K562 (cell line): ENCODE measurements at regions not wholly inside any gene's neighbourhood (a gene's known extent, or its start where the extent isn't known, plus 50 kb on each side); places are given as distances from the start of the nearest gene placed in this dataset.

Experiments
- ATAC-seq: fragments of 200-7000 bp; cut with Tn5 transposase; 3 replicates; pipeline ENCODE4 v1.9.1; 2020; ENCODE audit warnings: moderate library complexity
- BruUV-seq: library from RNA; stranded (reverse); fragments of 400-500 nt; replicated peaks from 2 replicates; lab custom pipeline; 2021; lab: Mats Ljungman, UMichigan
- CTCF ChIA-PET: fragments of 300-600 bp; formaldehyde crosslinking; extraction: SDS; loops from one replicate; lab custom pipeline; 2021; ENCODE audit warnings: low intra/inter-chr PET ratio; lab: Yijun Ruan, JAX
- POLR2A ChIA-PET: fragments of 300-600, 350-650 bp; sonication (Branson Sonifier 250); formaldehyde crosslinking; extraction: SDS; loops from one replicate; lab custom pipeline; 2021; ENCODE audit warnings: antibody characterized with exemption, inconsistent platforms; lab: Yijun Ruan, JAX
- DNase-seq, 4 experiments: peaks; one replicate each; pipeline versions ENCODE4 v3.0.0 to v3.0.0-alpha.2; 2011 to 2018; ENCODE audit warnings: low spot score in 3 of 4, mixed read lengths in 3 of 4; ENCODE audit errors: extremely low read depth in 1 of 4
- FAIRE-seq: peaks from 2 replicates; lab custom pipeline; 2011; peaks lifted over from hg19 to GRCh38; lab: Jason Lieb, UNC
- H2AFZ ChIP-seq: 2 replicates; pipeline ENCODE4 v1.6.0; 2011; ENCODE audit warnings: low read depth, low read length, control low read depth, inconsistent platforms
- H3K27ac ChIP-seq: fragments of 200-600 bp; 3 replicates; pipeline ENCODE4 v1.8.0; 2011; ENCODE audit warnings: low read depth, mild to moderate bottlenecking, control low read depth, inconsistent platforms, low read length, moderate library complexity, mixed read lengths; ENCODE audit errors: extremely low read depth
- H3K27me3 ChIP-seq, 2 experiments: fragments of 300-600 bp in 1 of 2; 2 replicates in 1 of 2; 3 replicates in 1 of 2; pipeline versions ENCODE4 v1.6.0 to v1.8.0; 2011; ENCODE audit warnings: inconsistent platforms in 2 of 2, low read length in 2 of 2, mild to moderate bottlenecking in 1 of 2, mixed read lengths in 1 of 2, moderate library complexity in 1 of 2; ENCODE audit not compliant: control insufficient read depth in 2 of 2, insufficient read depth in 2 of 2
- H3K36me3 ChIP-seq: fragments of 300-600 bp; 3 replicates; pipeline ENCODE4 v1.8.0; 2011; ENCODE audit warnings: mild to moderate bottlenecking, low read length, inconsistent platforms; ENCODE audit not compliant: control insufficient read depth, insufficient read depth
- H3K4me1 ChIP-seq, 2 experiments: fragments of 200-600 bp in 1 of 2; replicated peaks in 1 of 2; 2 replicates in 1 of 2; 3 replicates in 1 of 2; pipeline versions ENCODE4 v1.5.1 to v1.8.0; 2011; ENCODE audit warnings: inconsistent platforms in 2 of 2, low read length in 2 of 2, mild to moderate bottlenecking in 1 of 2, mixed read lengths in 1 of 2, moderate library complexity in 1 of 2; ENCODE audit not compliant: control insufficient read depth in 2 of 2, insufficient read depth in 2 of 2
- H3K4me2 ChIP-seq: 2 replicates; pipeline ENCODE4 v1.6.1; 2011; ENCODE audit warnings: low read length, control low read depth, inconsistent platforms, mixed read lengths; ENCODE audit not compliant: insufficient read depth
- H3K4me3 ChIP-seq: fragments of 200-600 bp; sonication (generic), shearing (Covaris generic); 2 replicates; pipeline ENCODE4 v1.5.1; 2016; ENCODE audit warnings: control low read depth, inconsistent platforms
- H3K79me2 ChIP-seq: fragments of 200-600 bp; 3 replicates; pipeline ENCODE4 v1.8.0; 2011; ENCODE audit warnings: low read length, inconsistent platforms; ENCODE audit not compliant: control insufficient read depth, insufficient read depth
- H3K9ac ChIP-seq, 2 experiments: 2 replicates each; pipeline versions ENCODE4 v1.6.0 to v1.6.1; 2011; ENCODE audit warnings: low read depth in 2 of 2, low read length in 2 of 2, control low read depth in 1 of 2, inconsistent platforms in 1 of 2, mild to moderate bottlenecking in 1 of 2, mixed read lengths in 1 of 2; ENCODE audit not compliant: insufficient read depth in 1 of 2
- H3K9me1 ChIP-seq: one replicate; pipeline ENCODE4 v1.6.0; 2011; ENCODE audit warnings: inconsistent platforms, mild to moderate bottlenecking, low read length, moderate library complexity; ENCODE audit not compliant: control insufficient read depth, insufficient read depth
- H3K9me3 ChIP-seq: replicated peaks from 2 replicates; pipeline ENCODE4 v1.5.1; 2011; ENCODE audit warnings: low read depth, low read length, inconsistent platforms; ENCODE audit not compliant: control insufficient read depth, insufficient read depth
- H4K20me1 ChIP-seq: replicated peaks from 2 replicates; pipeline ENCODE4 v1.6.1; 2011; ENCODE audit warnings: low read length, inconsistent platforms, mixed read lengths; ENCODE audit not compliant: control insufficient read depth, insufficient read depth
- CCNT2 ChIP-seq: IDR thresholded peaks from 2 replicates; pipeline ENCODE4 v1.6.1; 2011; ENCODE audit warnings: borderline replicate concordance, low read depth, mild to moderate bottlenecking, moderate library complexity, mixed read lengths, low read length; ENCODE audit not compliant: insufficient read length; ENCODE audit errors: extremely low read depth
- CHD4 ChIP-seq: fragments of 200-600 bp; sonication (generic); IDR thresholded peaks from 3 replicates; pipeline ENCODE4 v1.6.1; 2012; ENCODE audit warnings: low read depth, mild to moderate bottlenecking, mixed read lengths, low read length, inconsistent platforms; ENCODE audit not compliant: insufficient read depth, insufficient replicate concordance, poor library complexity, severe bottlenecking
- EP300 ChIP-seq: IDR thresholded peaks from 2 replicates; pipeline ENCODE4 v1.6.1; 2012; ENCODE audit warnings: low read length, improper control_type of control experiment
- HBP1 ChIP-seq: fragments of 450-650 bp; formaldehyde crosslinking; IDR thresholded peaks from 2 replicates; pipeline ENCODE4 v1.4.0; 2022; ENCODE audit warnings: missing genetic modification characterization
- IRF2 ChIP-seq: sonication (generic); formaldehyde crosslinking; IDR thresholded peaks from 2 replicates; pipeline ENCODE4 v1.8.1; 2022; ENCODE audit warnings: mild to moderate bottlenecking, missing genetic modification reagents
- MYNN ChIP-seq, 2 experiments: sonication (generic); formaldehyde crosslinking in 1 of 2; IDR thresholded peaks; 2 replicates each; pipeline versions ENCODE4 v1.5.0 to v1.6.1; 2016 to 2020; ENCODE audit warnings: antibody characterized with exemption in 1 of 2, missing genetic modification reagents in 1 of 2
- SRSF7 ChIP-seq: fragments of 200-400 bp; formaldehyde crosslinking; optimal IDR thresholded peaks from 2 replicates; pipeline ENCODE3; 2017; ENCODE audit warnings: mild to moderate bottlenecking, low read depth, low read length
- TCFL5 ChIP-seq: fragments of 250-450 bp; sonication (Bioruptor Pico); conservative IDR thresholded peaks from 2 replicates; pipeline ENCODE4 v1.6.1; 2021; ENCODE audit warnings: mild to moderate bottlenecking, moderate library complexity, matching md5 sums
- VEZF1 ChIP-seq: fragments of 200-800 bp; sonication (Bioruptor generic); IDR thresholded peaks from 2 replicates; pipeline ENCODE4 v1.6.1; 2017; ENCODE audit warnings: missing genetic modification characterization, missing compliant biosample characterization
- ZBTB43 ChIP-seq: sonication (generic); formaldehyde crosslinking; IDR thresholded peaks from 2 replicates; pipeline ENCODE4 v1.8.0; 2023; ENCODE audit warnings: mild to moderate bottlenecking, missing genetic modification reagents
- ZNF224 ChIP-seq: sonication (generic); formaldehyde crosslinking; IDR thresholded peaks from 2 replicates; pipeline ENCODE4 v1.8.0; 2022; ENCODE audit warnings: mild to moderate bottlenecking, missing genetic modification reagents
- ZNF583 ChIP-seq: fragments of 250-450 bp; sonication (Bioruptor Pico); IDR thresholded peaks from 2 replicates; pipeline ENCODE4 v1.4.0; 2020
- WGBS: fragments of 100-300 bp; shearing (Covaris generic); methylation state at CpG from one replicate; pipeline ENCODE4 v1.1.6; 2016; ENCODE audit warnings: low coverage, mixed read lengths; ENCODE audit not compliant: insufficient coverage; ENCODE audit errors: missing lambda C conversion rate; 5-methylcytosine and 5-hydroxymethylcytosine counted together
- in situ Hi-C: fragments of 300-500 bp; cut with MboI; formaldehyde crosslinking; loops from 4 replicates; pipeline ENCODE4 v1.15.0; 2018; ENCODE audit warnings: inconsistent platforms, mixed read lengths
- intact Hi-C: fragments of 100-400 bp; cut with micrococcal nuclease; formaldehyde crosslinking; loops from 2 replicates; pipeline ENCODE4 v1.14.2; 2022

GRCh38 chr2:22855081-22855480 lies 529.9 kb upstream of the KLHL29 start:
- no peak for FAIRE-seq
- Histone ChIP-seq H3K27ac (no peak overlapping the region), H3K9me3 (no peaks in the 10 kb centered on the region), H3K27me3 (no peaks in the 10 kb centered on the region), H4K20me1 (no peaks in the 10 kb centered on the region), H3K4me1 (no peaks in the 10 kb centered on the region), H3K36me3 (no peaks in the 10 kb centered on the region), H3K9ac (no peak overlapping the region), H3K79me2 (no peaks in the 10 kb centered on the region), H2AFZ (no peak overlapping the region), H3K4me2 (no peak overlapping the region), H3K4me3 (no peak overlapping the region), H3K9me1 (no peaks in the 10 kb centered on the region)
- ATAC-seq, result no peak
- BruUV-seq, result no TSS peak
- intact Hi-C loops (no loop called here), in situ Hi-C loops (no loop called here)
- TF ChIP-seq ZNF583, result no peak
- no peak for TF ChIP-seq VEZF1 (CRISPR knock-in tag)
- TF ChIP-seq ZBTB43, result no peak
- TF ChIP-seq IRF2 (CRISPR knock-in tag), result no peak
- no peak for TF ChIP-seq EP300
- no peak for TF ChIP-seq TCFL5
- no peak for TF ChIP-seq MYNN (IDR thresholded peaks at IDR 0.05)
- no peak for TF ChIP-seq MYNN (CRISPR knock-in tag; IDR thresholded peaks at IDR 0.05)
- TF ChIP-seq CCNT2, result no peak
- no peak for TF ChIP-seq SRSF7
- no peak for TF ChIP-seq CHD4
- no peak for TF ChIP-seq HBP1
- TF ChIP-seq ZNF224 (CRISPR knock-in tag), result no peak
- ChIA-PET CTCF (no interaction called here), POLR2A (no interaction called here)
- DNase-seq, result no peak
- WGBS, result 0% methylated on average over 3 of the region's 3 CpGs
